ENCODE measurements at regions not wholly inside any gene's neighbourhood (a gene's known extent, or its start where the extent isn't known, plus 50 kb on each side); places are given as distances from the start of the nearest gene placed in this dataset.

GRCh38 chr1:114270718-114271117 lies 117.0 kb upstream of the SYT6 start:
- Histone ChIP-seq H3K9me3 (ENCODE audit: low read depth, low read length) (no peaks in the 10 kb centered on the region), H3K36me3 (ENCODE audit: insufficient read depth, low read length) (no peaks in the 10 kb centered on the region), H3K27ac (no peak overlapping the region), H3K4me3 (no peak overlapping the region), H3K9ac (ENCODE audit: insufficient read length) (no peak overlapping the region)
- TF ChIP-seq POLR2AphosphoS5 (IDR thresholded peaks at IDR 0.05; ENCODE audit: borderline replicate concordance, low read depth, low read length) = no peak
- TF ChIP-seq EZH2 (IDR thresholded peaks at IDR 0.05) = no peak
- no peak for TF ChIP-seq FOXP2 (optimal IDR thresholded peaks at IDR 0.05; ENCODE audit: control extremely low read depth, extremely low read length, insufficient read depth)
- DNase-seq (ENCODE audit: low read depth, low spot score) = no peak

DNA sequence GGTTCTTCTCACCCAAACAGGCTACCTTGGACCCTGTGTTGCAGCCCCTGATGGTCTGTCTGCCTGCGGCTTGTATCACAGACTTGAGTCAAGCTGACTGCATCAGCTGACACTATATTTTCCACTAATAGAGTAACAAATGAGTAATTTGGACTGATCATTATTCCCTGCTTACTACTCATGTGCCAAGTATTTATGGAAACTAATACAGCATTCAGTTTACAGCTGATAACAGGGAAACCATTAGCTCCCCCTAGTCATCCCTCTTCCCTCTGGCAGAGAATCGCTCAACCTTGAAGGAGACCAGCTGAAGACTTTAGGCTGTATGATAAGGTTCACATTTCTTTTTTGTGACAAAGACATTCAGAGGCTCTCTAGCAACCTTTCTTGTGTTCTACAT lies 116.6 kb upstream of the SYT6 start:
- TF ChIP-seq FOXP2 (optimal IDR thresholded peaks at IDR 0.05; ENCODE audit: control extremely low read depth, extremely low read length, insufficient read depth) (no peak), POLR2AphosphoS5 (IDR thresholded peaks at IDR 0.05; ENCODE audit: borderline replicate concordance, low read depth, low read length) (no peak), EZH2 (IDR thresholded peaks at IDR 0.05) (no peak)
- no peak for DNase-seq (ENCODE audit: low read depth, low spot score)
- H3K27ac ChIP-seq = no peak overlapping the region
- no peak overlapping the region for H3K4me3 ChIP-seq
- no peaks in the 10 kb centered on the region for H3K9me3 ChIP-seq (ENCODE audit: low read depth, low read length)
- no peak overlapping the region for H3K9ac ChIP-seq (ENCODE audit: insufficient read length)
- H3K36me3 ChIP-seq (ENCODE audit: insufficient read depth, low read length) = no peaks in the 10 kb centered on the region

DNA sequence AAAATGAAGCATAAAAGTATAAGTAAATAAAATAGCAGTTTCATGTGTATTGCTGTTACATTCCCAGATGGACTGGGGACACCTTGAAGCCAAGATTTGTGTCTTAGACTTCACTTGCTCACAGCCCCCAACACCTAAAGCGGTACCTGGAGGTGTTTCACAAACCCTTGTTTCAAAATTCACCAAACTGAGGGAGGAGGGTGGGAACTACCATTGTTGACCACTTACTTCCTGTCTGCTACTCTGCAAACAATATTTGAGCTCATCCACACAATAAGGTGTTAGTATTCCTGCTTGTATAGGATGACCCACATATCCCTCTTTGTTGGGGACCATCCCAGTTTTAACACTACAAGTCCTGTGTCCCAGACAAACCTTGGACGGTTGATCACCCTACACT lies 115.9 kb upstream of the SYT6 start:
- no peaks in the 10 kb centered on the region for H3K36me3 ChIP-seq (ENCODE audit: insufficient read depth, low read length)
- H3K4me3 ChIP-seq = no peak overlapping the region
- no peak overlapping the region for H3K9ac ChIP-seq (ENCODE audit: insufficient read length)
- TF ChIP-seq POLR2AphosphoS5 (IDR thresholded peaks at IDR 0.05; ENCODE audit: borderline replicate concordance, low read depth, low read length) (no peak), FOXP2 (optimal IDR thresholded peaks at IDR 0.05; ENCODE audit: control extremely low read depth, extremely low read length, insufficient read depth) (no peak), EZH2 (IDR thresholded peaks at IDR 0.05) (no peak)
- H3K9me3 ChIP-seq (ENCODE audit: low read depth, low read length) = no peaks in the 10 kb centered on the region
- H3K27ac ChIP-seq = no peak overlapping the region
- no peak for DNase-seq (ENCODE audit: low read depth, low spot score)

DNA sequence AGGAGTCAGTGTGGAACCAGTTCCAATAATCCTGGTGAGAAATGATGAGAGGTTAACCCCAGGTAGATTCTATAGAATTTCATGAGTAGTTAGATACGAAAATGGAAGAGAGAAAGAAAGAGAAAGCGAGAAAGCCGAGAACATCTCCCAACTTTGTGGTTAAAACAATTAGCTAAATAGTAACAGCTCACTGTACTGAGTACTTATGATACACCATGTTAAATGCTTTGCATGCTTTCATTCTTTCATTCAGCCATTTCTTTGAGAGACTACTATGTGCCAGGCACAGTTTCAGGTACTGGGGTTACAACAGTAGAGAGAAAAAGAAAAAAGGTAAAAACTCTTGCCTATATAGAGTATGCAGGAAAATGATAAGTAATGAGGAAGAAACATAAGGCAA lies 109.7 kb upstream of the SYT6 start:
- DNase-seq (ENCODE audit: low read depth, low spot score) = no peak
- no peak overlapping the region for H3K27ac ChIP-seq
- TF ChIP-seq EZH2 (IDR thresholded peaks at IDR 0.05) (no peak), FOXP2 (optimal IDR thresholded peaks at IDR 0.05; ENCODE audit: control extremely low read depth, extremely low read length, insufficient read depth) (no peak), POLR2AphosphoS5 (IDR thresholded peaks at IDR 0.05; ENCODE audit: borderline replicate concordance, low read depth, low read length) (no peak)
- H3K4me3 ChIP-seq = no peak overlapping the region
- no peak overlapping the region for H3K9ac ChIP-seq (ENCODE audit: insufficient read length)
- H3K9me3 ChIP-seq (ENCODE audit: low read depth, low read length) = no peaks in the 10 kb centered on the region
- H3K36me3 ChIP-seq (ENCODE audit: insufficient read depth, low read length) = no peaks in the 10 kb centered on the region

- Histone ChIP-seq H3K9me3 (ENCODE audit: low read depth, low read length) (no peaks in the 10 kb centered on the region), H3K9ac (ENCODE audit: insufficient read length) (no peak overlapping the region), H3K27ac (no peak overlapping the region), H3K36me3 (ENCODE audit: insufficient read depth, low read length) (no peaks in the 10 kb centered on the region), H3K4me3 (no peak overlapping the region)
- TF ChIP-seq FOXP2 (optimal IDR thresholded peaks at IDR 0.05; ENCODE audit: control extremely low read depth, extremely low read length, insufficient read depth) = no peak
- TF ChIP-seq POLR2AphosphoS5 (IDR thresholded peaks at IDR 0.05; ENCODE audit: borderline replicate concordance, low read depth, low read length) = no peak
- TF ChIP-seq EZH2 (IDR thresholded peaks at IDR 0.05) = no peak
- no peak for DNase-seq (ENCODE audit: low read depth, low spot score)
Measured at GRCh38 chr1:114262337-114262736, 108.7 kb upstream of the SYT6 start.

GRCh38 chr1:114260805-114261484 lies 107.3 kb upstream of the SYT6 start:
- no peak overlapping the region for H3K9ac ChIP-seq (ENCODE audit: insufficient read length)
- no peak for DNase-seq (ENCODE audit: low read depth, low spot score)
- H3K36me3 ChIP-seq (ENCODE audit: insufficient read depth, low read length) = no peaks in the 10 kb centered on the region
- H3K9me3 ChIP-seq (ENCODE audit: low read depth, low read length) = no peaks in the 10 kb centered on the region
- H3K27ac ChIP-seq = no peak overlapping the region
- TF ChIP-seq EZH2 (IDR thresholded peaks at IDR 0.05) (no peak), POLR2AphosphoS5 (IDR thresholded peaks at IDR 0.05; ENCODE audit: borderline replicate concordance, low read depth, low read length) (no peak), FOXP2 (optimal IDR thresholded peaks at IDR 0.05; ENCODE audit: control extremely low read depth, extremely low read length, insufficient read depth) (no peak)
- H3K4me3 ChIP-seq = no peak overlapping the region

DNA sequence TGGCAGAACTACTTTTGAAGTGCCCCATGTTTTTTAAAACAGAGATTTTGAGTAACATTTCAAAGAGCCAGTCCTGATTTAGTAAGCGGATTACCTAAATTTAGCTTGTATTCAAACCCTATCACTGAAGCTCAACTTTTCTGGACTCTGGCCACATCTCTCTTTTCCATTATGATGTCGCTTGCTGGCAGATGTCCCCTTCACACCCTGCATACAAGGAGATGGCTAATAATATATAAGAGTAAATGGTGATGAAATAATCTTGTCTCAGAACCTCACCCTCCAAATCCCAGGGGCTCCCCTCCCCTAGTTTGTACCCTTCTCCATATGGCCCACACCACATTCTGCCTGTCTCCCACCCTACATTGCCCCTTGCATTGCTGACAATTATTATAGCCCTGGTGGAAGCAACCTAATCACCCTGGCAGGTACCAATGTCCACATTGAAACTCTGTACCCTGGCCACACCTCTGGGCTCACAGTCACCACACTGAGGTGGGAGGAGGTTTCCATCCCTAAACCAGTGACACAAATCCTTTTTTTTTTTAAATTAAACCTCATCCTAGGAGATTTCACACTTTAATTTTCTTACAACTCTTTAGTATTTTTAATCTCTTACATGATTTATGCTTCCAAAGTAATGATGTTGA lies 106.0 kb upstream of the SYT6 start:
- no peak for DNase-seq (ENCODE audit: low read depth, low spot score)
- Histone ChIP-seq H3K9me3 (ENCODE audit: low read depth, low read length) (no peaks in the 10 kb centered on the region), H3K36me3 (ENCODE audit: insufficient read depth, low read length) (no peaks in the 10 kb centered on the region), H3K27ac (no peak overlapping the region), H3K9ac (ENCODE audit: insufficient read length) (no peak overlapping the region), H3K4me3 (no peak overlapping the region)
- no peak for TF ChIP-seq FOXP2 (optimal IDR thresholded peaks at IDR 0.05; ENCODE audit: control extremely low read depth, extremely low read length, insufficient read depth)
- TF ChIP-seq EZH2 (IDR thresholded peaks at IDR 0.05) = no peak
- TF ChIP-seq POLR2AphosphoS5 (IDR thresholded peaks at IDR 0.05; ENCODE audit: borderline replicate concordance, low read depth, low read length) = no peak

GRCh38 chr1:114258633-114259032 lies 105.0 kb upstream of the SYT6 start:
- Histone ChIP-seq H3K27ac (no peak overlapping the region), H3K9ac (ENCODE audit: insufficient read length) (no peak overlapping the region), H3K4me3 (no peak overlapping the region), H3K36me3 (ENCODE audit: insufficient read depth, low read length) (no peaks in the 10 kb centered on the region), H3K9me3 (ENCODE audit: low read depth, low read length) (no peaks in the 10 kb centered on the region)
- no peak for DNase-seq (ENCODE audit: low read depth, low spot score)
- TF ChIP-seq POLR2AphosphoS5 (IDR thresholded peaks at IDR 0.05; ENCODE audit: borderline replicate concordance, low read depth, low read length) (no peak), EZH2 (IDR thresholded peaks at IDR 0.05) (no peak), FOXP2 (optimal IDR thresholded peaks at IDR 0.05; ENCODE audit: control extremely low read depth, extremely low read length, insufficient read depth) (no peak)
